GM21390 (cell line): ENCODE measurements at regions not wholly inside any gene's neighbourhood (a gene's known extent, or its start where the extent isn't known, plus 50 kb on each side); places are given as distances from the start of the nearest gene placed in this dataset.
"Not testable (repeated sequence)": the region's sequence is repeated elsewhere in the genome, so short reads cannot be mapped to it uniquely, and the experiment has no call there.

Source experiments
- ATAC-seq: cut with Tn5 transposase; IDR thresholded peaks from one replicate; pipeline ENCODE4 v1.9.1; 2021; ENCODE audit not compliant: unreplicated experiment

DNA sequence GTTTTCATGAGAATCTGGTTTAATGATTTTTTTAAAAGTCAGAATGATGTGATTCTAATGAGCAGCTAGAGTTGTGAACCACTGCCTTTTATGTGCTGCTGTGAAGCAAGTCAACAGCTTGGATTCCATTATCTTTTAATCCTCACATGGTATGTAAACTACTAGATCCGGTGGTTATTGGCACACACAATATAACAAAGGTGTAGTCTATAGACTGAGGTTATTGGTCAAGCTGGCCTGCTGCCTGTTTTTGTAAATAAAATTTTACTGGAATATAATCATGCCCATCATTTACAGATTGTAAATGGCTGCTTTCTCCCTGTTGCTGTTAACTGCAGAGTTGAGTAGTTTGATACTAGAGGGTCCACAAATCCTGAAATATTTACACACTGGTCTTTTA is 103.1 kb downstream of the OTOL1 start:
- ATAC-seq: no peak

DNA sequence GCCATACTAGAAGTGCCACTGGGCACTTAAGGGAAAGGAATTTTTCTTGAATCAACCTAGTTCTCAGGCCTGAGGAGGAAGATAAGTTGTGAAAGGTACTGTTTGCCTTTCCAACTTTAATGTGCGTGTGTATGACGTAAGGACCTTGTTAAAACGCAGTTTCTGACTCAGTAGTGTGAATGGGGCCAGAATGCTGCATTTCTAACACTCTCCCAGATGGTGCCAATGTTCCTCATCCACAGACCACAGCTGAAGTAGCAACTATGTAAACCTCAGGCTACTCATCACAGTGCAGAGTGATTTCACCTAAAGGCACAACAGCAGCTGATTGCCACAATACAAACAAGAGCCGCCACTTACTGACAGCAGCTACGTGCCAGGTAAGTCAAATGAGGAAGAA is 103.6 kb downstream of the OTOL1 start:
- no peak for ATAC-seq

- ATAC-seq: no peak
These were observed 105.9 kb downstream of the OTOL1 start for GRCh38 chr3:161602475-161602874.

DNA sequence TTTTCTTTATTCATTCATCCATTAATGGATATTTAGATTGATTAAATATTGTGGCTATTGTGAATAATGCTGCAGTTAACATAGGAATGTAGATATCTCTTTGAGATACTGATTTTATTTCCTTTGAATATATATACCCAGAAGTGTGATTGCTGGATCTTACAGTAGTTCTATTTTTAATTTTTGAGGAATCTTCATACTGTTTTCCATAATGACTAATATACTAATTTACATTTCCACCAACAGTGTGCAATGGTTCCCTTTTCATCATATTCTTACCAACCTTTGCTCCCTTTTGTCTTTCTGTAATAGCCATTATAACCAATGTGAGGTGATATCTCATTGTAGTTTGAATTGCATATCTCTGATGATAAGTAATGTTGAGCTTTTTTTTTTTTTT is 106.3 kb downstream of the OTOL1 start:
- no peak for ATAC-seq

- no peak for ATAC-seq
These were observed 110.4 kb downstream of the OTOL1 start for GRCh38 chr3:161607056-161607455.

GRCh38 chr3:161619351-161619750 is 122.7 kb downstream of the OTOL1 start:
- ATAC-seq: no peak

GRCh38 chr3:161630794-161631193 is 134.2 kb downstream of the OTOL1 start:
- no peak for ATAC-seq

DNA sequence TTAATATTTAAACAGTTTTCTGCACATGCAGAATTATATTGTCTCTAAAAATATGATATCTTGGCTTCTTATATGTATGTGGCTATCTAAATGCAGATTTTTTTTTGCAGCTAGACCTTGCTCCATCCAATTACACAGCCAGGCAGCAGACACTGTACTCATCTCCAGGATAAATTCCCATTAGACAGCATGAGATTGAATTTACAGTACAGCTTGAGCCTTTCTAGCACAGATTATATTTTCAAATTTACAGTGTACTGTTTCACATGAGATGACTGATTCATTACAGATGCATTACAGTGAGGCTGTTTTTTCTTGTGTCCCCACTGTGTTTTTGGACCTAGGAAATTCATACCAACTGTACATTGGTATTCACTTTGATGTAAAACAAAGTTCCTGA is 134.9 kb downstream of the OTOL1 start:
- no peak for ATAC-seq

- ATAC-seq: no peak
These were observed 141.0 kb downstream of the OTOL1 start for GRCh38 chr3:161637559-161637958.

DNA sequence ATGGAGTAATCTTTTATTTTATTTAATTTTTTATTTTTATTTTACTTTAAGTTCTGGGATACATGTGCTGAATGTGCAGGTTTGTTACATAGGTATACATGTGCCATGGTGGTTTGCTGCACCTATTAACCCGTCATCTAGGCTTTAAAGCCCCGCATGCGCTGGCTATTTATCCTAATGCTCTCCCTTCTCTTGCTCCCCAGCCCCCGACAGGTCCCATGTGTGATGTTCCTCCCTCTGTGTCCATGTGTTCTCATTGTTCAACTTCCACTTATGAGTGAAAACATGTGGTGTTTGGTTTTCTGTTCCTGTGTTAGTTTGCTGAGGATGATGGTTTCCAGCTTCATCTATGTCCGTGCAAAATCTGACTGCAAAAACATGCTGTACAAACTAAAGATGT is 142.5 kb downstream of the OTOL1 start:
- ATAC-seq: not testable (repeated sequence)

DNA sequence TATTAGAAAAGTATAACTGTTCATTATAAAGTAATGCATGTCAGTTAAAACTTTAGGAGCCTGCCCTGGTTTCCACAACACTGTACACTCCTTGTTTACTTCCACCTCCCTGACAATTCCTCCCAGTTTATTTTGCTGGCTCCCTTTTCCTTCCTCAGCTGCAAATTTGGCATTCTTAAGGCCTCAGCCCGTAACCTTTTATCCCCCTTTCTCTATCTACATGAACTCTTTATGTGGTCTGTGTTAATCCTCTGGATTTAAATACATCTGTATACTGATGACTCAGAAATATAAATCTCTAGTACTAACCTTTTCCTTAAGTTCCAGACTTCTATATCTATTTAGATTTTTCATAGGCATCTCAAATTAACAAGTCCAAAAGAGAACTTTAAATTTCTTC is 143.6 kb downstream of the OTOL1 start:
- ATAC-seq: no peak

DNA sequence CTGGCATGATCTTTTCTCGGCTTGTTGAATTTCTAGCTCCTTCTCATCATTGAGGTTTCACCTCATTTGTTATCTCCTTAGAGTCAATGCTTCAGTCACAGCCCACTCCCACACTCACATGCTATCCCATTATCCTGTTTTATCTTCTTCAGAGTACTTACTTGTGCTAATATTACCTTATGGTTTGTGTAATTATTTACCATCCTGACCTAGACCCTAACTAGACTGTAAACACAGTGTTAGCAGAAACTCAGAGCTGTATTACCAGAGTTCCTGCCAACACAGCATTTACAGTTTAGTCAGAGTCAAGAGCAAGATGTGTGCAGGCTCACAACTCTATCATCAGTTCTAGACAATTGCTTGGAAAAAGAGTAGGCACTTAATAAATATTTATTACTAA is 144.7 kb downstream of the OTOL1 start:
- no peak for ATAC-seq

GRCh38 chr3:161644891-161645635 is 148.5 kb downstream of the OTOL1 start:
- no peak for ATAC-seq

DNA sequence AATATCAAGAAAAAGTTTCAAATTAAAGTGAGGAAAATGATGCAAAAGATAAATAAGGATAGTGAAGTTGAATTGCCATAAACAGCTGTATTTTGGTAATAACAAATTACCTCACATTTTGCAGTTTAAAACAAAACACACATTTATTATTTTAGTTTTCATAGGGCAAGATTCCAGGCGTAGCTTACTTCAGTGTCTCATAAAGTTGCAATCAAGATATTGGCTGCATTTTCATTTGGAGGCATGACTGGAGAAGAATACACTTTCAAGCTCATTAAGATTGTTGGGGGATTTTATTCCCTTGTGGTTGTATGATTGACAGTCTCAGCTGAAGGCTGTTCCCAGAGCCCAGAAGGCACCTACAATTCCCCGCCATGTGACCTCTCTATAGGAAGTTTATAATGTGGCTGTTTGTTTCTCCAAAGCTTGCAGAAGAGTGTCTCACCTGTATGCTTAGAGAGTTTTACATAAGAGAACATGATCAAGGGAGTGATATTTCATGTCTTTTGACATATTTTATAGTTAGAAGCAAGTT is 151.4 kb downstream of the OTOL1 start:
- ATAC-seq: no peak

- ATAC-seq: no peak
These were observed 153.4 kb downstream of the OTOL1 start for GRCh38 chr3:161649900-161650484.

- ATAC-seq: no peak
These were observed 161.2 kb downstream of the OTOL1 start for GRCh38 chr3:161657786-161658185.

DNA sequence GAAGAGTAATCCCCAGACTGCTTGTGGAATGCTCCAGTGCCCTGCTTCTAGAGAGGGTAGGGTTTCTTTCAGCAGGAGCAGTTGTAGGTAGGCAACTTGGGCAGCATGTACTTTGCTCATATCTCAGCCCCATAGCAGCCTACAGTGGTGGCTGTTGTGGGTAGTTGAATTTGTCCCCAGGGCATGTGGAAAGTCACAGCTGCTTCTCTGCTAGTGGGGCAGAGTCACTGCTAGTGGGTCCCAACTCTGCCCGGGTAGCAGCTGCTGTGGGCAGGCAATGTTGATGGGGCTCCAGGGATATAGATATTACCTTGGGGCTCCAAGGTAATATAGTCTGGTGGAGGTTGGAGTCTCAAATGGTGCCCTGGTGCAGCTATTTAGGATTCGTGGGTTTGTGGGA is 174.5 kb downstream of the OTOL1 start:
- no peak for ATAC-seq

- ATAC-seq: no peak
These were observed 175.9 kb downstream of the OTOL1 start for GRCh38 chr3:161672478-161672877.

- ATAC-seq: no peak
These were observed 177.3 kb downstream of the OTOL1 start for GRCh38 chr3:161673866-161674265.

GRCh38 chr3:161674402-161674801 is 177.8 kb downstream of the OTOL1 start:
- no peak for ATAC-seq

DNA sequence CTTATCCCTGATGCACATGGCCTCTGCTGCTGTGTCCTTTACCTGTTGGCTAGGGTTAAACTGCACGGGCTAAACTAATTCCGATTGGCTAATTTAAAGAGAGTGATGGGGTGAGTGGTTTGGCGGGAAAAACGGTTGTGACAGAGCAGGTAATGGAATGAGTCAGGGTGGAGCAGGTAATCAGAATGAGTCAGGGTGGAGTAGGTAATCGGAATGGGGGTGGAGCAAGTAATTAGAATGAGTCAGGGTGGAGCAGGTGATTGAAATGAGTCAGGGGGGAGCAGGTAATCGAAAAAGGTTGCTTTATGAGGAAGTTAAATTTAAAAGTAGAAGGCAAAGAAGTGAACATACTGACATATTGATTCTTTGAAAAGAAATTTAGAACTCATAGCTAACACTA is 185.2 kb downstream of the OTOL1 start:
- ATAC-seq: not testable (repeated sequence)

DNA sequence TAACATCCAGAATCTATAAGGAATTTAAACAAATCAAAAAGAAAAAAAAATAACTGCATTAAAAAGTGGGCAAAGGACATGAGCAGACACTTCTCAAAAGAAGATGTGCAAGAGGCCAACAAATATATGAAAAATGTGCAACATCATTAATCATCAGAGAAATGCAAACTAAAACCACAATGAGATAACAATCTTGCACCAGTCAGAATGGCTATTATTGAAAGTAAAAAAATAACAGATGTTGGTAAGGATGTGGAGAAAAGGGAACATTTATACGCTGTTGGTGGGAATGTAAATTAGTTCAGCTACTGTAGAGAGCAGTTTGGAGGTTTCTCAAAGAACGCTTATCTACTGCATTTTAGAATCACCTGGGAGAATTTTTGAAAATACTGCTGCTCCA is 186.1 kb downstream of the OTOL1 start:
- no peak for ATAC-seq
